ENCODE measurements at regions not wholly inside any gene's neighbourhood (a gene's known extent, or its start where the extent isn't known, plus 50 kb on each side); places are given as distances from the start of the nearest gene placed in this dataset.
"Not testable (repeated sequence)": the region's sequence is repeated elsewhere in the genome, so short reads cannot be mapped to it uniquely, and the experiment has no call there.

- DNase-seq, result no peak
These were observed 296.8 kb upstream of the RSPO3 start for GRCh38 chr6:126821706-126822105.

DNA sequence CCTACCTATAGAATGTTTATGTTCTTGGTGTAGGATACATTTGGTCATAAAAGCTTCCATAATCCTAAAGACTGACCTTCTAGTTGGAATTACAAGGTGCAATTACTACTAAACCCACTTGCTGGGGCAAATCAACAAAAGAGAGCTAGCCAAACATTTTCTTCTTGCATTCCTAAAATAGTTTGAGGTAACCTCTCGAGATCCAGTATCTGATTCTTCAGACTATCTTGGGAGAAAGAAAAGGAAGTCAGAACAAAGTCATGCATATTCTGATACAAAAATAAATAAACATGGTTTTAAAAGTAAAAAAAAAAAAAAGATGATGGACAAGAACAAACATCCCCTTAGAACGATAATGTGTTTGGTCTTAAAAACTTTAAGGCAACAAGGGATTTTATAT, 294.2 kb upstream of the RSPO3 start:
- no peak for DNase-seq

DNA sequence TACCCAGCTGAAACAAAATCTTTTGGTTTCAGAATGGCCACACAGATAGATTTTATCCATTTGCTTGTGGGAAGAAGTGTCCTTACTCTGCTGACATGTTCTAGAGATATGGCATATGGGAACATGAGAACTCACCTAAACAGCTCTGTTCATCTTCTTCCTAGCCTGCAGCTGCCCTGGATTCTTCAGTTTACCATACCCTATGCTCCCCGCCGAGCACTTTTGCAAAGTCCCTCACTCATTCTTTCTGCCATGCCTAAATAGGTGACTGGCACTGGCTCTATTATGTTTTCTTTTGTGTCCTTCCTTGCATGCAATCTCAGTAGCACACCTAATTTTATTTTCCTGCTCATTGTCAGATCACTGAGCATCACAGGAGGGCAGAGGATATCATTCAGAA, 293.7 kb upstream of the RSPO3 start:
- DNase-seq, result no peak

DNA sequence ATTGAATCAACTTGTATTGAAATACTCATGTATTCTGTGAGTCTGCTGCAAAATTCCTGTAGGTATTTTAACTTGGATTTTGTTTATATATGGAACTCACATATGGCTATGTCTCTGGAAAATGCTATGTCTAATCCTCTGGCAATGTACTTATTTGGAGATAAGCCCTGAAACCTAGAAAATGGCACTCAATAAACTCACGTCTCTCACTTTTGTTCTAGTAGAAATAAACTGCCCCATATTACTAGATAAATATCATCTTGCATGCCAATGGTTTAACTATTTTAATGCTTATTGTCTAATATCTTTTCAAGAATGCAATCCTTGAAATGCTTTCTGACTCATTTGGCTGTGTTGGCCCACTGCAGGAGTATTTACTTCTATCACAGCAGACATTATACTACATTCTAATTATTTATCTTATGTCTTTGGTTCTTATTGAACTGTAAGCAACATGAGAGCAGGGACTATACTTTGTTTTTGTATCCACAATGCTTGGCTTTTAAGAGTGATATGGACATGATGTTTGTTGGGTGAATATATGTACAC, 292.2 kb upstream of the RSPO3 start:
- no peak for DNase-seq

- DNase-seq, result no peak
These were observed 287.0 kb upstream of the RSPO3 start for GRCh38 chr6:126831461-126831860.

DNA sequence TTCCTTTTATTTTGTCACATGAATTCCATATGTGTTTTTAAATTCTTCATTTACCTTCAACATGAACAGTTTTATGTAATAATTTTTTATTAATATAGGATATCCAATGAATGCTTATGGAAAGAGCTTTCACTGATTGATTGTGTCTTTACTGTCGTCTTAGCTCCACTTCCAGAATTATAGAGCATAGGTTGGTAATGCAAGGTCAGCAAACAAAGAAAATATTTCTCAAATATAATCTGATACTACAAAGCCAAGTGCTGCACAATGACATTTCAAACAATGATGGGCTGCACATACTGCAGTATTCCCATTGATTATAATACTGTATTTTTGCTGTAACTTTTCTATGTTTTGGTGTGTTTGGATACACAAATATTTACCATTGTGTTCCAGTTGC, 275.7 kb upstream of the RSPO3 start:
- DNase-seq, result no peak

DNA sequence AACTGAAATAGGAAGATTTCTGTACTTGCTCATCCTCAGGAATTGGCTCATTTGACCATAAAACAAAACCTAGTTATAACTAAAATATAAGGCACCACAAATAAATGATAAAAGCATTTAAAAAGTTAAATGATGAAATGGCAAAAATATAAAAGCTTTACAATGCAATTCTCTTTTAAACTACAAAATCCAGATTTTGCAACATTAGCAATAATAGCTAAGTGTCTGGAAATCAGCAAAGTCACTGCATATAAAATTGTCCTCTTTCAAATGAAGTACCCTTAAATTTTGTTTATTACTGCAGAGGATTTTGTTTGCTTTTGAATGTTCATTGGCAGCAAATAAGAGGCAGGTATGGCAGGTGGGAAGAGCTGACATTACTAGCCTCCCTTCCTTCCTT, 270.4 kb upstream of the RSPO3 start:
- DNase-seq, result no peak

GRCh38 chr6:126867641-126868040, 250.8 kb upstream of the RSPO3 start:
- DNase-seq, result no peak

DNA sequence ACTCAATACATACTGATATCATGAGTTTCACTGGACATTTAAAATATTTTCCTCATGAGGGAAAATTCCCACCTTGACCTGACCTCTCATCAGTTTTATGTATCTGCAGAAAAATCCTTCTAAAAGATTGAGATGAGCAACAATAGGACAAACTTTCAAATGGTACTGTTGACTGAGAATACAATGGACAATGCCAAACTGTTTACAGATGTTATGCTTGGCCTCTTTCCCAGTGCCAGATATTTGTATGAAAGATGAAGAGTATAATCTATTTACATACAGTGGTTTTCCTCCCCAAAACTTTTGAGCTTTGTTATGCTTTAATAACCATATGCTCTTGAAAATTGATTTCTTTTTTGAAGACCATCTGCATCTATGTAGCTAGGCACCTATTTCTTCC, 245.1 kb upstream of the RSPO3 start:
- no peak for DNase-seq

GRCh38 chr6:126873791-126874190, 244.7 kb upstream of the RSPO3 start:
- no peak for DNase-seq

DNA sequence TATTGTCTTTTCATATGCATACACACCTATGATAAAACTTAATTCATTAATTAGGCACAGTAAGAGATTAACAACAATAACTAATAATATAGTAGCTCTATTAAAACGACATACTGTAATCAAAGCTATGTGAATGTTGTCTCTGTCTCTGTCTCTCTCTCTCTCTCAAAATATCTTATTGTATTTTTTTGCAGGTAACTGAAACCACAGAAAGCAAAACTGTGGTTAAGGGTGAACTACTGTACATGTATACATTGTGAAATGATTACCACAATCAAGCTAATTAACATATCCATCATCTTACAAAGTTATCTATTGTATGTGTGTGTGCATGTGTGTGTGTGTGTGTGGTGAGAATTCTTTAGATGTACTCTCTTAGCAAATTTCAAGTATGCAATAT, 242.0 kb upstream of the RSPO3 start:
- DNase-seq, result no peak

- no peak for DNase-seq
These were observed 237.5 kb upstream of the RSPO3 start for GRCh38 chr6:126880964-126881363.

GRCh38 chr6:126886106-126886505, 232.4 kb upstream of the RSPO3 start:
- no peak for DNase-seq

- DNase-seq, result no peak
These were observed 229.4 kb upstream of the RSPO3 start for GRCh38 chr6:126888727-126889725.

DNA sequence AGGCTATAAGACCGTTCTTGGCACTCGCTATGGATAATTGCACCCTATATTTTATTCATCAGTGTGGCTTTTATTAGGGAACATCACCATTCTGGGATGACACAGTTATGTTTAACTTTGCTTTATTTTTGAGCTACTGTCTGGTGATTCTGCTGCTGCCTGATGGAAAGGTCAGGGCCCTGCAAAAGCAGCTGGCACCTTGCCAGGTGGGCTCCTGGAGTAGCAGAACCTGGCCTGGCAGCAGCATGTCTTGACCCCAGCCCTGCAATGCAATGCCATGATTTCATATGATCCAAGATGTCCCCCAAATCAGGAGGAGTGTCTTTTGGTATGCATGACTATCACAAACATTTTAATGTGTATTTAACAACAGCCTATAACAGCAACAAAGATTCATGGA, 228.4 kb upstream of the RSPO3 start:
- no peak for DNase-seq

- DNase-seq, result no peak
These were observed 227.3 kb upstream of the RSPO3 start for GRCh38 chr6:126891158-126891557.

GRCh38 chr6:126892869-126893268, 225.6 kb upstream of the RSPO3 start:
- DNase-seq, result not testable (repeated sequence)

- DNase-seq, result no peak
These were observed 220.7 kb upstream of the RSPO3 start for GRCh38 chr6:126897758-126898157.

- no peak for DNase-seq
These were observed 214.3 kb upstream of the RSPO3 start for GRCh38 chr6:126904176-126904575.

GRCh38 chr6:126905917-126906316, 212.6 kb upstream of the RSPO3 start:
- no peak for DNase-seq

- no peak for DNase-seq
These were observed 211.2 kb upstream of the RSPO3 start for GRCh38 chr6:126907312-126907711.

GRCh38 chr6:126907996-126908395, 210.5 kb upstream of the RSPO3 start:
- DNase-seq, result no peak

DNA sequence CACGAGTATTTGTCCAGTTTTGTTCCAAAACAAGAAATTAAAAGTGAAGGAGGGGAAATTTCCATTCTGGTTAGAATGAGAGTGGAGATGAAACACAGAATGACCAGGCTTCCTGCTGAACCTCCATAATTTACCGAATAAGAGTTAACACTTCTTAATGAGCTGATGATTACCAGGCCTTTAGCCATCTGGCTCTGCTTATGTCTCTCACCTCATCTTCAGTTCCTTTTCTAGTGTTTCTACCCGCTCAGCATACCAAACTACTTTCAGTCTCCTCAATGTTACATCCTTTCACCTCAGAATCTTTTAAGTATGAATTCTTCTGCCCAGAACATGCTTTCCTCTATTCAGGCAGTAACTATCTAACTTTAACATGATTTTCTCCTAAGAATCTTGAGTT, 209.0 kb upstream of the RSPO3 start:
- DNase-seq, result no peak

GRCh38 chr6:126913651-126914050, 204.8 kb upstream of the RSPO3 start:
- no peak for DNase-seq

DNA sequence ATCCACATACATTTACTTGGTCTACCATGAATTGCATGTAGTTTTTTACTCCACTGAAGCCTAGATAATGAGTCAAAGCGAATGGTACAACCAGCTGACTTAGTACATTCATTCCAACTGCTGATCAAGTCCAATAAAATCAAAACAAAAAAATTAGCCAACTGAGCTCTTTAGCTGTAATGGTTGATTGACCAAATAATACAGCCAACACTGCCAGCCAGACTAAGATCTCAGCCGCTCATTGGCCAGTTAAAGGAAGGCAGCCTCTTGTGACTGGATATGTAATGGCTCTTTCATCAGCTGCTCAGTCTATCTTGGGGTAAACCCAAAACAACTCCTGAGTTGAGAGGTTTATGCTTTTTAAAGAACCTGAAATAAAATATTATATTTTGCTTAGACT, 204.3 kb upstream of the RSPO3 start:
- no peak for DNase-seq

Measured in NCI-H2029 treated with DMSO at 0.1 percent for 48 hours (cell line).